HUES6 (cell line): ENCODE measurements at regions not wholly inside any gene's neighbourhood (a gene's known extent, or its start where the extent isn't known, plus 50 kb on each side); places are given as distances from the start of the nearest gene placed in this dataset.

ENCODE experiments used
- H3K27ac ChIP-seq: 2 replicates; pipeline ENCODE4 v1.7.0; 2013; ENCODE audit warnings: low read depth, mild to moderate bottlenecking, low read length, inconsistent platforms
- H3K27me3 ChIP-seq: 2 replicates; pipeline ENCODE4 v1.6.1; 2013; ENCODE audit warnings: low read length; ENCODE audit not compliant: control insufficient read depth, insufficient read depth
- H3K36me3 ChIP-seq: 2 replicates; pipeline ENCODE4 v1.6.1; 2013; ENCODE audit warnings: low read length; ENCODE audit not compliant: control insufficient read depth, insufficient read depth
- H3K4me1 ChIP-seq: 2 replicates; pipeline ENCODE4 v1.6.1; 2013; ENCODE audit warnings: low read length; ENCODE audit not compliant: control insufficient read depth, insufficient read depth
- H3K4me3 ChIP-seq: 2 replicates; pipeline ENCODE4 v1.5.1; 2013; ENCODE audit warnings: low read depth, low read length
- H3K9ac ChIP-seq: one replicate; pipeline ENCODE4 v1.6.1; 2013; ENCODE audit warnings: mild to moderate bottlenecking, low read length
- H3K9me3 ChIP-seq: 2 replicates; pipeline ENCODE4 v1.6.1; 2013; ENCODE audit warnings: low read depth, low read length; ENCODE audit not compliant: control insufficient read depth, insufficient read depth

DNA sequence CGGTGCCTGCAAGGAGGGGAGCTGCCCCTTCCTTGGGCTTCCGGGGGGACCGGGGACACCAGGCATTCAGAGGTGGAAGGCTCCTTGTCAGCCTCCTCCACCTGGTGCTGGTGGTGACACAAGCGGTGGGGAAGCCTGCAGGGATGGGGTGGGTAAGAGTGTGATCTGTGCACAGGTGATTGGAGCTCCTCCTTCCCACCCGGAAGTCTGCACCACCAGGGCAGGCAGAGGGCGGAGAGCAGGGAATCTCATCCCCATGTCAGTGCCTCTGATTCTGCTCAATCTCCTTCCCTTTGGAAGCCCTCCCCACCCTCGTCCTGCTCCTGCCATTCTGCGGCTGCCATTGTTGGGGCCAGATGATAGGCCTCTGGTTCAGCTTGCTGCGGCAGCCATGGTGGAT is 238.1 kb upstream of the CRY1 start:
- Histone ChIP-seq H3K9ac (no peak overlapping the region), H3K4me1 (peaks cover 5% of the 10 kb centered on the region; the same call in 1 of the 2 replicates), H3K4me3 (no peak overlapping the region)

DNA sequence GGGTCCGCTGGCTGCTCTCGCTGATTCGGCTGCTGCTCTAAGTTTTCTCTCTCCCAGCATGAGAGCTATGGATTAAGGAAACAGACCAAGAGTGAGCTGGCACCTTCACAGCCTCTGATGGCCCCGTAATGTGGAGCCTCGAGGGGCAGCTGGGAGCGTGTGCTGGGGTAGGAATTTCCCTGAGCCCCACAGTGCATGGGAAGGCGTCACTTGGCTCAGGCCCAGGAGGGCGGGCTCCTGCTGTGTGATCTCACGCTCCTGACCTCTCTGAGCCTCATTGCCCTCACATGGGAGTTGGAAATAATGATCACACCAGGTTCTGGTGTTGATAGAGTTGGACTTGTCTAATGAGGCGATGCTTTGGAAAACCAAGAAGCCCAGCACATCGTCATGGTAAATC is 238.6 kb upstream of the CRY1 start:
- peaks cover 3% of the 10 kb centered on the region; the same call in 1 of the 2 replicates for H3K27me3 ChIP-seq
- H3K9me3 ChIP-seq, result no peaks in the 10 kb centered on the region
- no peaks in the 10 kb centered on the region for H3K36me3 ChIP-seq
- H3K4me3 ChIP-seq, result no peak overlapping the region
- no peak overlapping the region for H3K27ac ChIP-seq
- no peak overlapping the region for H3K9ac ChIP-seq
- peaks cover 5% of the 10 kb centered on the region; the same call in 1 of the 2 replicates for H3K4me1 ChIP-seq

More for the DNA sequence above, 238.1 kb upstream of the CRY1 start:
- H3K27ac ChIP-seq, result no peak overlapping the region
- H3K36me3 ChIP-seq, result no peaks in the 10 kb centered on the region
- no peaks in the 10 kb centered on the region for H3K9me3 ChIP-seq
- H3K27me3 ChIP-seq, result peaks cover 3% of the 10 kb centered on the region; the same call in 1 of the 2 replicates

DNA sequence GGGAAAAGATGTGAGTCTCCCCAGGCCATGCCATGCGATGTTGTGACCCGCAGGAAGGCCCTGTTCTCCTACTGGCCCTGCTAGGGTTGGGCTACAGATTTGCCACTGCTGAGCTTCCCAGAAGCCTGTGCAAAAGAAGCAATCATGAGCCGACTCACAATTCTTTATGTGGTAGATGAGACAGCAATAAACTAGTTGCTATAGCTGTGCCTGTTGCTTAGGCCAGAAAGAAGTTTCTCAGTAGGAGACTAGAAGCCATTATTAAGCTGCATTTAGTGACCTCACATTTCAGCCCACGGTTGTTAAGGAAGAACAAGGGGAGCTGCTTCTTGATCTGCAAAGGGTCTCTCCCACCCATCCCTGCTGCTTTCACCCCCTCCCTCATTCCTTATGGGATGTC is 239.4 kb upstream of the CRY1 start:
- peaks cover 5% of the 10 kb centered on the region; the same call in 1 of the 2 replicates for H3K4me1 ChIP-seq
- H3K4me3 ChIP-seq, result no peak overlapping the region
- H3K9me3 ChIP-seq, result no peaks in the 10 kb centered on the region
- H3K27me3 ChIP-seq, result peaks cover 3% of the 10 kb centered on the region; the same call in 1 of the 2 replicates
- H3K36me3 ChIP-seq, result no peaks in the 10 kb centered on the region
- no peak overlapping the region for H3K9ac ChIP-seq
- no peak overlapping the region for H3K27ac ChIP-seq

DNA sequence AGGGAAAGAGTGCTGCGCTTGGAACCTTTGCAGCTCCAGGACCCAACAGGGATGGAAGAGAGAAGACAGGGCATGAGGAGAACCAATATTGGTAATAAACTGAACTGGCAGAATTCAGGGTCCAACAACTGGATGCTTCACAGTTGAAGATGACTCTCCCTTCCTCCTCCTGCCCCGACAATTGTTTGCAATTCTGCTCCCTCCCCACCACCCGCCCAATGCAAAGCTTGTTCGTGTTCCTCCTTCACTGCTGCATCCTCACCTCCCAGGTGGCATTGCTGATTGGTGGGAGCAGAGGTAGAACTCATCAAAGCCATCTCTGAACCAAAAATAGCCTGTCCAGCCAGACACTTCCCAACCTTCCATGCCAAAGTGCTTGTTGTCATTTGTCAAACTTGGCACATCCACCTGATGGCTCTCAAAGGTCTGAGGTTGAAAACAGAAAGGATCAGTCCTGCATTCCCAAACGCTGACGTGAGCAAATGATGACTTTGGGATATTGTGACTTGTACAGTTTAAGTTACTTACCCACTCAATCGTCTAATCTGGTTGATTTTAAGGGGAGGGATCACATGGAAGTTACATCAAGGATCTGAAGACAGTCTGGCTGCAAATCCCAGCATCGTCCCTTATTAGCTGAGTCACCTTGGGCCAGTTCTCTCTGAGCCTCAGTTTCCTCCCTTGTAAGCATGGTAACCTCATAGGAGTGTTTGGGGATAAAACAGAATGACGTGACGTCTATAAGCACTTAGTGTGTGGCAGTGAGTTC is 242.6 kb upstream of the CRY1 start:
- H3K9ac ChIP-seq, result no peak overlapping the region

DNA sequence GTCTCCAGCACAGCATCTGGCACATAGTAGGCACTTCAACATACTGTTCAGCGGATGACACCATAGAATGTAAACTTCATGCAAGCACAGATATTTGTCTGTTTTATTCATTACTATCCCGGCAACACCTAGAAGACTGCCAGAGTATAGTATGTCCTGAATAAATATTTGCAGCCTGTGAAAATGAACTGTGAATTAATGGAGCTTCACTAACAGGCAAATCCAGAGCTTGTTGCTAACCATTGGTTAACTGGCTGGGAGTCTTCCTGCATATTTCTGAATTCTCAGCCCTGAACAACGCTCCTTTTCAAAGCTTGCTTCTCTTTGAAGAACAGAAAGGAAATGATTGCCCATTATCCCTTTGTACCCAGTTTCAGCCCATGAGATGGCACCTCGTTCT is 243.3 kb upstream of the CRY1 start:
- no peaks in the 10 kb centered on the region for H3K4me1 ChIP-seq
- H3K27ac ChIP-seq, result no peak overlapping the region
- no peaks in the 10 kb centered on the region for H3K36me3 ChIP-seq
- H3K9me3 ChIP-seq, result no peaks in the 10 kb centered on the region
- H3K4me3 ChIP-seq, result no peak overlapping the region
- no peak overlapping the region for H3K9ac ChIP-seq
- H3K27me3 ChIP-seq, result peaks cover 3% of the 10 kb centered on the region; the same call in 1 of the 2 replicates

More for the DNA sequence above, 242.6 kb upstream of the CRY1 start:
- no peaks in the 10 kb centered on the region for H3K9me3 ChIP-seq
- H3K27me3 ChIP-seq, result peaks cover 3% of the 10 kb centered on the region; the same call in 1 of the 2 replicates
- no peak overlapping the region for H3K4me3 ChIP-seq
- no peaks in the 10 kb centered on the region for H3K36me3 ChIP-seq
- no peaks in the 10 kb centered on the region for H3K4me1 ChIP-seq
- H3K27ac ChIP-seq, result no peak overlapping the region

DNA sequence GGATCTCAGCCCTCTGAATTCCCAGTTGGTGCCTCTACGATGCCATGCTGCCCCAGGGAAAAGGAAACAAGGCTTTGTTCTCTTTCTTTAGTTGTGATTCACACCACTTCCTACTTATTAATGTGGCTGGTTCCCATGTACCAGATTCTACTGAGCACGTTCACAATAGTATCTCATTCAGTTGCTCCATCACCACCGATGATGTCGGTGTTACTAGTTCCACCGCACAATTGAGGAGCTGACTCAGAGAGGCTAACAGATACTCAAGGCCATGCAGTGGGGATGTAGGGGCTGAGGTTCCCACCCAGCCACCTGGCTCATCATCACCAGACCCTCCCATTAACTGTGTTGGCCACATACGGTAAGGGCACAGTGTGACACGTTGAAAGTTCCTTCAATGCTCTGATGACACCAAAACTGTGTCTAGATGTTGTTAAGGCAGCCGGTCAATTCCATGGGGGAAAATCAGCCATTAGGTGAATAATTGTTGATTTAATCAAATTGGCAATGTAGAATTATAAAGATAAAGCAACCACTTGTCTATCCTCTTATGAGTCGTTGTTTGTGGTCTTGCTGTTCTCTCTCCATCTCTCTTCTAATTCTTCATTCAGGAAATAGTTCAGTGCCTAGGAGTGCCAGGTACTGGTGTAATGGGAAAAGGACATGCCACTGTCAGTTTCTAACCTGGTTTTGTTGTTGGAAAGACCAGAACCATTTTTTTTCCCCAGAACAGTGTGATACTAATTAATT is 244.2 kb upstream of the CRY1 start:
- H3K9ac ChIP-seq, result no peak overlapping the region
- H3K36me3 ChIP-seq, result no peaks in the 10 kb centered on the region
- H3K4me3 ChIP-seq, result no peak overlapping the region
- H3K27me3 ChIP-seq, result peaks cover 3% of the 10 kb centered on the region; the same call in 1 of the 2 replicates
- H3K9me3 ChIP-seq, result no peaks in the 10 kb centered on the region
- no peak overlapping the region for H3K27ac ChIP-seq
- no peaks in the 10 kb centered on the region for H3K4me1 ChIP-seq

DNA sequence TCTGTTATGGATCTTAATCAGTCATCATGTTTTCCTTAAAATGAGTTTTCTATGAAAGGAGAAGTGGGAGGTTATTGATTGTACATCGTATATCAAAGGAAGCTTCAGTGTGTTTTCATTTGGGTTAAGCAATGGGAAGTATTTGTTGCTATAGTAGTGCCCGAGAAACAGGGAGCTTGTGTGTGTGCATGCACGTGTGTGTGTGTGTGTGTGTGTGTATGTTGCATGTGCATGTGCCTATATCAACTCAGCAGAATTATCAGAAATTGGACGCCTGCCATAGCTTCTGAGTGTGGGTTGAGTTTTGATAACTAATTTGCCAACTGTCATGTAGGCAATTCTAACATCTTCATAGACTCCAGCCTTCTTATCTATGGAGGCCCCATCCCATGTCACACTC is 246.1 kb upstream of the CRY1 start:
- Histone ChIP-seq H3K4me1 (no peaks in the 10 kb centered on the region), H3K4me3 (no peak overlapping the region), H3K27ac (no peak overlapping the region), H3K9me3 (no peaks in the 10 kb centered on the region), H3K27me3 (peaks cover 3% of the 10 kb centered on the region; the same call in 1 of the 2 replicates), H3K9ac (no peak overlapping the region), H3K36me3 (no peaks in the 10 kb centered on the region)

DNA sequence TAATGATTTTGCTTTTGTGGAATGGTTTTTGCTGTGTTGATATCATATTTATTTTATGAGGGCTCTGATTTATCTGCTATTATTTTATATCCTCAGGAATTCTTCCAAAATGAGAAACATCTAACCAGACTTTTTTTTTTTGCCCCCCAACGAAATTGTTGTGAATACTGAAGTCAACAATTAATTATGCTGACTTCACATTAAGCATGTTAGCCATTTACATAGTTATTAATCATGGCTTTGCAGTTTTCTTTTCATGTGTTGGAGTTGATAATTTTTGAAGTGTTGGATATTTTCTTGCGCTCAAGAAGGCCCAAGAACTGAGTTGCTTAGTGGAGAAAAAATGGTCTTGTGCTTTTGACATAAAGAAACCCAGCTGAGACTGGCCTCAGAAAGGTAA is 246.6 kb upstream of the CRY1 start:
- Histone ChIP-seq H3K9ac (no peak overlapping the region), H3K4me1 (no peaks in the 10 kb centered on the region), H3K27ac (no peak overlapping the region), H3K27me3 (peaks cover 3% of the 10 kb centered on the region; the same call in 1 of the 2 replicates), H3K9me3 (no peaks in the 10 kb centered on the region), H3K36me3 (no peaks in the 10 kb centered on the region), H3K4me3 (no peak overlapping the region)

DNA sequence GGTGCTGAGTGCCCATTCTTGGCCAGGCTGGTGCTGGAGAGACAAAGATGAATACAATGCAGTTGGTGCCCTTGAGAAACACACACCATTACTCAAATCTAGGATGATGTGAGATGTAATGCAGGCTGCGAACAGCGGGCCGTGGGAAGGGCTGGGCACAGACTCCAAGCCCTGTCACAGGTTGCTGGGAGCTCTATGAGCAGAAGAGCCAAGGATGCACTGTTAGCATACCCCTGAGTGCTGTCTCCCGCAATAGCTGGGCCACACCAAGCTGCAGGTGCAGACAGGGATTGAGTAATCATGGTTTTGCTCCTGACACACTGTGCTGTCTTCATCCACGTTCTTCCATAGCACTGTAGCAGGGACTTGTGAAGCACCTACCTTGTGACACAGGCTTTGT is 247.5 kb upstream of the CRY1 start:
- H3K36me3 ChIP-seq, result no peaks in the 10 kb centered on the region
- peaks cover 2% of the 10 kb centered on the region; the same call in 1 of the 2 replicates for H3K27me3 ChIP-seq
- no peak overlapping the region for H3K27ac ChIP-seq
- no peaks in the 10 kb centered on the region for H3K9me3 ChIP-seq
- H3K9ac ChIP-seq, result no peak overlapping the region
- H3K4me3 ChIP-seq, result no peak overlapping the region
- no peaks in the 10 kb centered on the region for H3K4me1 ChIP-seq

DNA sequence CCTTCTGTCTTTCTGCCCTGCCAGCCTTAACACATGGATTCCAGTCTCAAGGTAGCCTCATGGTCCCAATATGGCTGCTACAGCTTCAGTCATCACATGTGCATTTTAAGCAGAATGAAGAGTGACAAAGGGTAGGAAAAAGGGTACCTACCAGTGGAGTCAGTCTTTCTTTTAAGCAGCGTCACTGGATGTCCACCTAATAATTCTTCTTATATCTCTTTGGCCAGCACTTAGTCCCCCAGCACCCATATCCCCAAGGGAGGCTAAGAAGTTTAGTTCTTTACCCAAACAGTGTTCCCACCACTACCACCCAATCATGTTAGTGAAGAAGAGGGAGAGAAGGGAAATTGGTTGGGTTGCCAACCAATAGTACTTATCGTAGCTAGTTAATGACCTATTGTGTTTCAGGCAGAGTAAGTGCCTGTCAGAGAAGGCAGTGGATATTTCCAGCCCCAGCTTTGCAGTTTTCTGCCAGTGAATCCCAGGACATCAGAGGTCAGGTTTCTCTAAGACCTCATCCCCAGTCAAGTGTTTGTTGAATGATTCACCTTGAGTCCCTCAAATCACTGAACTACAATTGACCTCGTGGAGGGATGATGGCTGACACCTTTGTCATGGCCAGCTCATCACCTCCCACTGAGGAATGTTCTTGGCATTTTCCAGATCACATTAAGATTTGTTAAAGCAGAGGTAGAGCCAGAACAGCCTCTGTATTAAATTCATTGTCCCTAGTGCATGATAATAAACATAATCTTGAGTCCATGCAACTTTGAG is 250.9 kb upstream of the CRY1 start:
- no peak overlapping the region for H3K27ac ChIP-seq
- H3K9ac ChIP-seq, result no peak overlapping the region
- H3K27me3 ChIP-seq, result no peaks in the 10 kb centered on the region
- no peak overlapping the region for H3K4me3 ChIP-seq
- no peaks in the 10 kb centered on the region for H3K36me3 ChIP-seq
- H3K4me1 ChIP-seq, result no peaks in the 10 kb centered on the region
- peaks cover 5% of the 10 kb centered on the region for H3K9me3 ChIP-seq
